Ishikawa (cell line): ENCODE measurements at regions not wholly inside any gene's neighbourhood (a gene's known extent, or its start where the extent isn't known, plus 50 kb on each side); places are given as distances from the start of the nearest gene placed in this dataset.

Source experiments
- EP300 ChIP-seq: IDR thresholded peaks from 2 replicates; pipeline ENCODE4 v1.6.1; 2012; ENCODE audit warnings: borderline replicate concordance
- TF ChIP-seq, protein P1 (sequence below): IDR thresholded peaks from 2 replicates; pipeline ENCODE4 v1.6.1; 2012; ENCODE audit warnings: low read depth, mild to moderate bottlenecking

DNA sequence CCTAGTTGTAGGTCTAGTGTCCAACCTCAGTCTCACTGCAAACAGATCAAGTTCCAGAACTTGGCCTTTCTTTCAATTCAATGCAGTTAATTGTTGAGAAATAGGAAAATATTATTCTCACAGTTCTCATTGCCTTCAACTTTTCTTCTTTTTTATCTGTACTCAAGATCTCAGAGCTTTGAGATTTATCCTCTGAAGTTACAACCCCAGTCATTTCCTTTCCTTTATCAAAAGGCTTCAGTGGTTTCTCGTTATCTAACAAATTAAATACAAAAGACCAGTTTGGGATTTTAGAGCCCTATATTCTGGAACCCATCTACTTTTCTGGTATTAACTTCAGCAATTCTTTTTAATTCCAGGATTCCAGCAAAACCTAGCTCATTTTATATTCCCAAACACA is 130.2 kb downstream of the TMA16 start:
- no peak for TF ChIP-seq EP300
- TF ChIP-seq, protein P1, sequence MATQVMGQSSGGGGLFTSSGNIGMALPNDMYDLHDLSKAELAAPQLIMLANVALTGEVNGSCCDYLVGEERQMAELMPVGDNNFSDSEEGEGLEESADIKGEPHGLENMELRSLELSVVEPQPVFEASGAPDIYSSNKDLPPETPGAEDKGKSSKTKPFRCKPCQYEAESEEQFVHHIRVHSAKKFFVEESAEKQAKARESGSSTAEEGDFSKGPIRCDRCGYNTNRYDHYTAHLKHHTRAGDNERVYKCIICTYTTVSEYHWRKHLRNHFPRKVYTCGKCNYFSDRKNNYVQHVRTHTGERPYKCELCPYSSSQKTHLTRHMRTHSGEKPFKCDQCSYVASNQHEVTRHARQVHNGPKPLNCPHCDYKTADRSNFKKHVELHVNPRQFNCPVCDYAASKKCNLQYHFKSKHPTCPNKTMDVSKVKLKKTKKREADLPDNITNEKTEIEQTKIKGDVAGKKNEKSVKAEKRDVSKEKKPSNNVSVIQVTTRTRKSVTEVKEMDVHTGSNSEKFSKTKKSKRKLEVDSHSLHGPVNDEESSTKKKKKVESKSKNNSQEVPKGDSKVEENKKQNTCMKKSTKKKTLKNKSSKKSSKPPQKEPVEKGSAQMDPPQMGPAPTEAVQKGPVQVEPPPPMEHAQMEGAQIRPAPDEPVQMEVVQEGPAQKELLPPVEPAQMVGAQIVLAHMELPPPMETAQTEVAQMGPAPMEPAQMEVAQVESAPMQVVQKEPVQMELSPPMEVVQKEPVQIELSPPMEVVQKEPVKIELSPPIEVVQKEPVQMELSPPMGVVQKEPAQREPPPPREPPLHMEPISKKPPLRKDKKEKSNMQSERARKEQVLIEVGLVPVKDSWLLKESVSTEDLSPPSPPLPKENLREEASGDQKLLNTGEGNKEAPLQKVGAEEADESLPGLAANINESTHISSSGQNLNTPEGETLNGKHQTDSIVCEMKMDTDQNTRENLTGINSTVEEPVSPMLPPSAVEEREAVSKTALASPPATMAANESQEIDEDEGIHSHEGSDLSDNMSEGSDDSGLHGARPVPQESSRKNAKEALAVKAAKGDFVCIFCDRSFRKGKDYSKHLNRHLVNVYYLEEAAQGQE, result no peak
